ENCODE measurements at regions not wholly inside any gene's neighbourhood (a gene's known extent, or its start where the extent isn't known, plus 50 kb on each side); places are given as distances from the start of the nearest gene placed in this dataset.
A peak's percentile ranks its signal among the peaks of the same experiment; 100 is the strongest.

DNA sequence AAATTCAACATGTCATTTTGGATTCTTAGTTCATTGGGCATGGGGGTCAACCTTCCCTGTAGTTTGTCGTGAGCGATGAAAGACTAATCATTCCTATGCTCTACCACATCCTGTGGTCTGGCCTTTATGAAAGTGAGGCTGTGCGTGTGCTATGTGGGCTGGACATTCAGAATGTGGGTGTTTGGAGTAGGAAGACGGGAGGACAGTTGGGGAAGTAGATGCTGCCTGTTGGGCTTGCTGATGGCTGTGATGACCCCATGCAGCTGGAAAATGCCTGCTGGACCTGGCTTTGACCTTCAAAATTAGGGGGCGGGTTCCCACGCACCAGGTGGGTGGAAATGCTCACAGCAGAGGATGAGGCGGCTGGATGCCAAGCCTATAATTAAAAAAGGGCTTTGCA is 90.9 kb upstream of the MKI67 start:
- Mint-ChIP-seq H3K36me3 (ENCODE audit: low read depth) (no peaks in the 10 kb centered on the region), H3K4me3 (no peak overlapping the region), H3K27me3 (ENCODE audit: low read depth, poor library complexity) (peaks cover 35% of the 10 kb centered on the region), H3K27ac (no peak overlapping the region), H3K4me1 (peaks cover 30% of the 10 kb centered on the region), H3K9me3 (no peaks in the 10 kb centered on the region)
- DNase-seq = no peak
- TF ChIP-seq, protein P1, sequence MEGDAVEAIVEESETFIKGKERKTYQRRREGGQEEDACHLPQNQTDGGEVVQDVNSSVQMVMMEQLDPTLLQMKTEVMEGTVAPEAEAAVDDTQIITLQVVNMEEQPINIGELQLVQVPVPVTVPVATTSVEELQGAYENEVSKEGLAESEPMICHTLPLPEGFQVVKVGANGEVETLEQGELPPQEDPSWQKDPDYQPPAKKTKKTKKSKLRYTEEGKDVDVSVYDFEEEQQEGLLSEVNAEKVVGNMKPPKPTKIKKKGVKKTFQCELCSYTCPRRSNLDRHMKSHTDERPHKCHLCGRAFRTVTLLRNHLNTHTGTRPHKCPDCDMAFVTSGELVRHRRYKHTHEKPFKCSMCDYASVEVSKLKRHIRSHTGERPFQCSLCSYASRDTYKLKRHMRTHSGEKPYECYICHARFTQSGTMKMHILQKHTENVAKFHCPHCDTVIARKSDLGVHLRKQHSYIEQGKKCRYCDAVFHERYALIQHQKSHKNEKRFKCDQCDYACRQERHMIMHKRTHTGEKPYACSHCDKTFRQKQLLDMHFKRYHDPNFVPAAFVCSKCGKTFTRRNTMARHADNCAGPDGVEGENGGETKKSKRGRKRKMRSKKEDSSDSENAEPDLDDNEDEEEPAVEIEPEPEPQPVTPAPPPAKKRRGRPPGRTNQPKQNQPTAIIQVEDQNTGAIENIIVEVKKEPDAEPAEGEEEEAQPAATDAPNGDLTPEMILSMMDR (IDR thresholded peaks at IDR 0.05) = no peak

DNA sequence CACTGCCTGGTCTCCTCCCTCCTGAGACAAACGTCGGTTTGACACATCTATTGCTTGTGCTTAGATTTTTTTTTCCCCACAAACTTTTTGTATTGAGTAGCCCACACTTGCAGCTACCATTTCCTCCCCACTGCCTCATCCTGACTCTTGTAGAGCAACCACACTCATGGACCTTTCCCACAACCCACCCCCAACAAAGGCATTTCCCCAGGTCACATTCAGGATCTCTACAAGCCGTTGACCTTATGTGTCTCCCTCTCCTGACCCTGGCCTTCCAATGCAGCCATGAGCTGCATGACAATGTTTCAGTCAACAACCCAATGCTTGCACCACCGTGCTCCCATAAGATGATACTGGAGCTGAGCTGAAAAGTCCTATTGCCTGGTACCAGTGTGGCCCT is 91.9 kb upstream of the MKI67 start:
- Mint-ChIP-seq H3K9me3 (no peaks in the 10 kb centered on the region), H3K27me3 (ENCODE audit: low read depth, poor library complexity) (peaks cover 29% of the 10 kb centered on the region), H3K27ac (no peak overlapping the region), H3K4me1 (peaks cover 26% of the 10 kb centered on the region), H3K36me3 (ENCODE audit: low read depth) (no peaks in the 10 kb centered on the region), H3K4me3 (no peak overlapping the region)
- no peak for DNase-seq
- TF ChIP-seq, protein P1 (IDR thresholded peaks at IDR 0.05) = no peak

DNA sequence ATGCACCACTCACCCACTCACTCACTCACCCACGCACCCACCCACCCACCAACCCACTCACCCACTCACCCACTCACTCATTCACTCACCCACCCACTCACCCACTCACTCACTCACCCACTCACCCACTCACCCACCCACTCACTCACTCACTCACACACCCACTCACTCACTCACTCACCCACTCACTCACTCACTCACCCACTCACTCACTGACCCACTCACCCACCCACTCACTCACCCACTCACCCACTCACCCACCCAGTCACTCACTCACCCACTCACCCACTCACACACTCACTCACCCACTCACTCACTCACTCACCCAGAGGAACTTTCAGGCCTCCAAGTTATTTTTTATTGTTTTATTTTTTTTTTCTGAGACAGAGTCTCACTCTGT is 93.1 kb upstream of the MKI67 start:
- TF ChIP-seq, protein P1 (IDR thresholded peaks at IDR 0.05) = no peak
- no peak overlapping the region for H3K4me3 Mint-ChIP-seq
- H3K27ac Mint-ChIP-seq = no peak overlapping the region
- peaks cover 24% of the 10 kb centered on the region for H3K27me3 Mint-ChIP-seq (ENCODE audit: low read depth, poor library complexity)
- H3K4me1 Mint-ChIP-seq = peaks cover 26% of the 10 kb centered on the region
- H3K36me3 Mint-ChIP-seq (ENCODE audit: low read depth) = no peaks in the 10 kb centered on the region
- no peaks in the 10 kb centered on the region for H3K9me3 Mint-ChIP-seq
- DNase-seq = no peak

DNA sequence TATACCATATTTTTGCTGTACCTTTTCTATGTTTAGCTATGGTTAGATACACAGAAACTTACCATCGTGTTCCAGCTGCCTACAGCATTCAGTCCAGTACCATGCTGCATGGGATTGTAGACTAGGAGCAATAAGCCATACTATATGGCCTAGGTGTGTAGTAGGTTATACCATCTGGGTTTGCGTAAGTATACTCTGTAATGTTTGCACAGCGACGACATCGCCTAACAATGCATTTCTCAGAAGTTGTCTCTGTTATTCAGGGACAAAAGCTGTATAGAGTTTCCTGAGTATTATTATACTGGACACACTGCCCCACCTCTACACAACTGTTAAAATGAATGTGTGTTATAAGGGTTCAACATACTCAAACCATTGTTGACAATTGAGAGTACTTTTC is 93.8 kb upstream of the MKI67 start:
- TF ChIP-seq, protein P1 (IDR thresholded peaks at IDR 0.05) = no peak
- Mint-ChIP-seq H3K4me1 (peaks cover 26% of the 10 kb centered on the region), H3K9me3 (peaks cover 2% of the 10 kb centered on the region), H3K27me3 (ENCODE audit: low read depth, poor library complexity) (peaks cover 25% of the 10 kb centered on the region), H3K27ac (no peak overlapping the region), H3K36me3 (ENCODE audit: low read depth) (no peaks in the 10 kb centered on the region), H3K4me3 (no peak overlapping the region)
- DNase-seq = no peak

DNA sequence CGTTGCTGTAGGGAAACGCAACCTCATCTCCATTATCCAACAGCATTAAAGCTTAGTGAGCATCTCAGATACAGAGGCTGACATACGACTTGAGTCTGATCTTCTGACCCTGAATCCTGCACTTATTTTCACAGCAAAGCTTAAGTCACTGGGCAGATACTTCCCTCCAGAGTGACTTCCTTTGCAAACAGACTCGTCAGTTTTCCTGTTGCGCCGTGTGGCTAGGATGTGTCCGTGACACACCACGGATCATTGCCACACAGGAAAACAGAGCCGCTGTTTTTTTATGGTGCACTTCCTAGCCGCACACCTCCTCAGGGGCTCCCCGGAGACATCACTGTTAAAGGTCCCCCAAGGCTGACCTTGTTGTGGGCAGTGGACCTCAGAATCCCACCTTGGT is 94.9 kb upstream of the MKI67 start:
- TF ChIP-seq, protein P1 (IDR thresholded peaks at IDR 0.05) = no peak
- Mint-ChIP-seq H3K27me3 (ENCODE audit: low read depth, poor library complexity) (peaks cover 27% of the 10 kb centered on the region), H3K27ac (no peak overlapping the region), H3K36me3 (ENCODE audit: low read depth) (no peaks in the 10 kb centered on the region), H3K4me1 (peaks cover 21% of the 10 kb centered on the region), H3K9me3 (peaks cover 6% of the 10 kb centered on the region), H3K4me3 (no peak overlapping the region)
- no peak for DNase-seq

DNA sequence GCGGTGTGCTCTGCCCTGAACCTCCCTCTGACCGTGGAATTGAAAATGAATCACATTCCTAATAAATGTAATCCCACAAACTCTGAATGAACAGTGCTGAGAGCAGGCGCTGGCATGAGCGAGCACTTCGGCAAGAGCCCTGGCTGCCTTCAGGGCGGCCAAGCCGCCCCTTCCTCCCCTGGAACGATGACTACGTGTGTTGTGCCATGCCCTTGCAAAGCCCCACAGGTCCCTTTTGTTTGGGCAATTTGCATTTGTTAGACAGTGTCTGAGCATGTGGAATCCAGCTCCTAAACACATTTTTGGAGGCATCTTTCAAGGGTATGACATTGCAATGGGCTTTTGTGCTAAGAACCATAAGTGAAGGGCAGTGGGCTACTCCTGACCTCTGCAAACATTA is 95.6 kb upstream of the MKI67 start:
- Mint-ChIP-seq H3K4me3 (no peak overlapping the region), H3K4me1 (peaks cover 21% of the 10 kb centered on the region), H3K27me3 (ENCODE audit: low read depth, poor library complexity) (peaks cover 34% of the 10 kb centered on the region), H3K27ac (peak overlapping the region; percentile 83), H3K36me3 (ENCODE audit: low read depth) (no peaks in the 10 kb centered on the region), H3K9me3 (peaks cover 10% of the 10 kb centered on the region)
- TF ChIP-seq, protein P1 (IDR thresholded peaks at IDR 0.05) = no peak
- DNase-seq = no peak
